ENCODE measurements at regions not wholly inside any gene's neighbourhood (a gene's known extent, or its start where the extent isn't known, plus 50 kb on each side); places are given as distances from the start of the nearest gene placed in this dataset.

DNA sequence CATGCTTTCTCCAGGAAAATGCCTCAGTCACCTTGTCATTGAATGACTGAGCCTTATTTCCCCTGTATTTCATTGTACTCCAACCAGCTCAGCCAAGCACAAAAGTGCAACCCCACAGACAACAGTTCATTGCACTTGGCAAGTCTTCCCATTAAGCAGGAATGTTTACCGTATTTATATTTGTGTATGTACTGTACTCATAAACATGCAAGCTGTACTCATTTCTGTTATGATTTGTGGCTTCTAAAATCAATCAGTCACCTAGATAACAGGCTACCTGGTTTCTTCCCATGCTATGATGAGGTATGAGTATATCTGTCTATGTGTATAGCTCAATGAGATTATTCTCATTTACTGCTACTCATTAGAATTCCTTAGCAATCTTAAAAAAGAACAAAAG, 505.5 kb upstream of the FAM98A start:
- TF ChIP-seq RFX5 (IDR thresholded peaks at IDR 0.05; ENCODE audit: low read length) (no peak), MXI1 (IDR thresholded peaks at IDR 0.05; ENCODE audit: low read depth, low read length) (no peak)
- H3K27me3 ChIP-seq (ENCODE audit: insufficient read depth): no peaks in the 10 kb centered on the region
- H3K4me1 ChIP-seq (ENCODE audit: control insufficient read depth in 1 of 2, insufficient read depth in 2 of 2, low read depth in 1 of 2, low read length in 1 of 2): peaks cover 0 to 26% of the 10 kb centered on the region in 2 experiments; a peak in 1 of 4 replicates
- peak overlapping the region; percentile 20; the same call in 1 of the 2 replicates for H3K9ac ChIP-seq
- DNase-seq: no peak
- no peaks in the 10 kb centered on the region for H3K9me2 ChIP-seq
- POLR2A ChIA-PET: no interaction called here
- H2AFZ ChIP-seq (ENCODE audit: low read depth): peak overlapping the region; percentile 27
- WGBS (ENCODE audit: low lambda C conversion rate): 83% methylated on average over 1 of the region's 1 CpG
- peak overlapping the region; percentile 41 for H3K4me2 ChIP-seq
- H3K27ac ChIP-seq (ENCODE audit: low read depth in 2 of 2, low read length in 1 of 2): peak overlapping the region in 1 of 2 experiments; percentile 82; a peak in 2 of 4 replicates
- peaks cover 10% of the 10 kb centered on the region for H3F3A ChIP-seq (replicated peaks; ENCODE audit: insufficient read depth)
- H4K20me1 ChIP-seq (ENCODE audit: insufficient read depth): no peaks in the 10 kb centered on the region
- H3K4me3 ChIP-seq (ENCODE audit: low read depth in 2 of 2, low read length in 1 of 2): no peak overlapping the region
- no peaks in the 10 kb centered on the region for H3K9me3 ChIP-seq
- no peaks in the 10 kb centered on the region for H3K36me3 ChIP-seq (replicated peaks in 1 of 2; ENCODE audit: control insufficient read depth in 1 of 2, insufficient read depth in 2 of 2, low read length in 1 of 2)
- CTCF ChIA-PET: interaction anchor here (1.1 to 2.1 kb wide), 3 partner anchors 7 to 19 kb away, joined by 4 to 7 read pairs (median 5); no protein-coding TSS in a partner anchor
- no peaks in the 10 kb centered on the region for H3K79me2 ChIP-seq (ENCODE audit: insufficient read depth)

DNA sequence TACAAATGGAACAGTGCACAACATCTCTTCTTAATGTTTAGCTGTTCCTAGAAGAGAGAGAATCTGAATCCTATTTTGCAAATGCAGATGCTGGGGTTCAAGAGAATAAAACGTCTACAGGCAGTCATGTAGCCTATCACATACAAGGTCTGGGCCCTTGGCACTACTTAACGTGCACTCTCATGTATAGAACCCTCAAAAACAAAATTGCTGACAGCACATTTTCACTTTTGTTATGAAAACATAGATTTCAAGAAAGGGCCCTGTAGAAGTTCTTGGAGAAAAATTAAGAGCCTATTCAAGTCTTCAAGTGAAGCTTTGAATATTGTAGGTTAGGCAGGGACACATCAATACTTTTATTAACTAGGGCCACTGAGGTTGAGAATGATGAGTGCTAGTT, 504.3 kb upstream of the FAM98A start:
- Histone ChIP-seq H3K4me2 (no peak overlapping the region), H3K9me3 (no peaks in the 10 kb centered on the region), H3K4me1 (ENCODE audit: control insufficient read depth in 1 of 2, insufficient read depth in 2 of 2, low read depth in 1 of 2, low read length in 1 of 2) (peaks cover 0 to 26% of the 10 kb centered on the region in 2 experiments; a peak in 1 of 4 replicates), H2AFZ (ENCODE audit: low read depth) (no peak overlapping the region), H3K9ac (no peak overlapping the region), H3K27me3 (ENCODE audit: insufficient read depth) (no peaks in the 10 kb centered on the region), H3K36me3 (replicated peaks in 1 of 2; ENCODE audit: control insufficient read depth in 1 of 2, insufficient read depth in 2 of 2, low read length in 1 of 2) (no peaks in the 10 kb centered on the region), H3K4me3 (ENCODE audit: low read depth in 2 of 2, low read length in 1 of 2) (no peak overlapping the region), H4K20me1 (ENCODE audit: insufficient read depth) (no peaks in the 10 kb centered on the region), H3F3A (replicated peaks; ENCODE audit: insufficient read depth) (peaks cover 10% of the 10 kb centered on the region), H3K27ac (ENCODE audit: low read depth in 2 of 2, low read length in 1 of 2) (no peak overlapping the region), H3K9me2 (no peaks in the 10 kb centered on the region), H3K79me2 (ENCODE audit: insufficient read depth) (no peaks in the 10 kb centered on the region)
- DNase-seq: no peak
- 26% methylated on average over 2 of the region's 2 CpGs for WGBS (ENCODE audit: low lambda C conversion rate)
- TF ChIP-seq YY1 (IDR thresholded peaks at IDR 0.05; ENCODE audit: low read depth): no peak
- no peak for TF ChIP-seq MEF2A (IDR thresholded peaks at IDR 0.05; ENCODE audit: borderline replicate concordance, low read depth)
- TF ChIP-seq RFX5 (IDR thresholded peaks at IDR 0.05; ENCODE audit: low read length): no peak
- no peak for TF ChIP-seq FOXJ3 (CRISPR knock-in tag; IDR thresholded peaks at IDR 0.05)
- no peak for TF ChIP-seq RXRA (IDR thresholded peaks at IDR 0.05; ENCODE audit: borderline replicate concordance, low read depth)
- TF ChIP-seq POLR2AphosphoS5 (IDR thresholded peaks at IDR 0.05; ENCODE audit: low read depth, low read length): no peak
- TF ChIP-seq GATA2 (CRISPR knock-in tag; IDR thresholded peaks at IDR 0.05): no peak
- TF ChIP-seq CHD2 (IDR thresholded peaks at IDR 0.05; ENCODE audit: low read length, partially characterized antibody): no peak
- no peak for TF ChIP-seq GABPA (IDR thresholded peaks at IDR 0.05; ENCODE audit: low read depth)
- TF ChIP-seq, protein P1, sequence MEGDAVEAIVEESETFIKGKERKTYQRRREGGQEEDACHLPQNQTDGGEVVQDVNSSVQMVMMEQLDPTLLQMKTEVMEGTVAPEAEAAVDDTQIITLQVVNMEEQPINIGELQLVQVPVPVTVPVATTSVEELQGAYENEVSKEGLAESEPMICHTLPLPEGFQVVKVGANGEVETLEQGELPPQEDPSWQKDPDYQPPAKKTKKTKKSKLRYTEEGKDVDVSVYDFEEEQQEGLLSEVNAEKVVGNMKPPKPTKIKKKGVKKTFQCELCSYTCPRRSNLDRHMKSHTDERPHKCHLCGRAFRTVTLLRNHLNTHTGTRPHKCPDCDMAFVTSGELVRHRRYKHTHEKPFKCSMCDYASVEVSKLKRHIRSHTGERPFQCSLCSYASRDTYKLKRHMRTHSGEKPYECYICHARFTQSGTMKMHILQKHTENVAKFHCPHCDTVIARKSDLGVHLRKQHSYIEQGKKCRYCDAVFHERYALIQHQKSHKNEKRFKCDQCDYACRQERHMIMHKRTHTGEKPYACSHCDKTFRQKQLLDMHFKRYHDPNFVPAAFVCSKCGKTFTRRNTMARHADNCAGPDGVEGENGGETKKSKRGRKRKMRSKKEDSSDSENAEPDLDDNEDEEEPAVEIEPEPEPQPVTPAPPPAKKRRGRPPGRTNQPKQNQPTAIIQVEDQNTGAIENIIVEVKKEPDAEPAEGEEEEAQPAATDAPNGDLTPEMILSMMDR (IDR thresholded peaks at IDR 0.05): no peak
- CTCF ChIA-PET: interaction anchor here (1.1 kb wide), 1 partner anchor 20 kb away, joined by 4 read pairs; no protein-coding TSS in a partner anchor
- POLR2A ChIA-PET: no interaction called here

Measured in SK-N-SH (cell line).